Suppressor macrophage treated with lipopolysaccharide for 4 hours (primary cell): ENCODE measurements at regions not wholly inside any gene's neighbourhood (a gene's known extent, or its start where the extent isn't known, plus 50 kb on each side); places are given as distances from the start of the nearest gene placed in this dataset.

Source experiments
- DNase-seq: peaks from one replicate; pipeline ENCODE4 v3.0.0-alpha.2; 2020

DNA sequence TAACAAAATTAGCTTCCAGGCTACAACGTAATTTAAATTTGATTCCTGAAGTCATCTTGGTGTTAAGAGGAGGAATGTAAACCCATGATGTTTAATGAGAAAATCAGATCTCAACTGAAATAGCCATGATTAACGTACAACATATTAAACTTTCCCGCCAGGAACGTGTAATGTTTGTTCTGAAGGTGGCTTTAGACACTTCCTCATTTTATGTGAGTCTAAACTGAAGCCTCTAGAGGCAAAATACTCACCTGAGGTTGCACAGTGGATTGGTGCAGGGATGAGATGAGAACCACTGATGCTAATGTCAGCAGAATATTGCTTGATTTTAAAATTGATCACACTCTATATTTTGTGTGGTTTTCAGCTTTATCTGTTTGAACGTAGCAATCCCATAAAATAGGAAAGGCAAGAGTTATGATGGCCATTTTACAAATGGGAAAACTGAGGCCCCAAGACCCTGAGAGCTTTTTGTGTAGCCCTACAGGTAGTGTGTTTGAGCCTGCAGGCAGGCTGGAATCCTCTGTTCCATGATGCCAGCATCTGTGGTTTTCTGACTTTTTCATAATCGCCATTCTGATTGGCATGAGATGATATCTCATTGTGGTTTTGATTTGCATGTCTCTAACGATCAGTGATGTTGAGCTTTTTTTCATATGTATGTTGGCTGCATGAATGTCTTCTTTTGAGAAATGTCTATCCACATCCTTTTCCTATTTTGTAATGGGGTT, 243.7 kb upstream of the BMPER start:
- no peak for DNase-seq

DNA sequence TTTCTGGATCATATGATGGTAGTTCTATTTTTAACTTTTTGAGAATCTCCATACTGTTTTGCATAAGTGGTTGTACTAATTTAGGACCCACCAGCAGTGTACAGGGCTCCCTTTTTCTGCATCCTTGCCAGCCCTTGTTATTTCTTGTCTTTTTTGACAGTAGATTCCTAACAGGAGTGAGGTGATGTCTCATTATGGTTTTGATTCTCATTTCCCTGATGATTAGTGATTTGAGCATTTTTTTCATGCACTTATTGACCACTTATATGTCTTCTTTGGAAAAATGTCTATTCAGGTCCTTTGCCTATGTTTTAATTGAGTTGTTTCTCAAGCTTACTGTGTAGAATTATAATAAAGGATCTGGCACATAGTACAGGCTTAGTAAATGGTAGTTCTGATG, 238.8 kb upstream of the BMPER start:
- no peak for DNase-seq

DNA sequence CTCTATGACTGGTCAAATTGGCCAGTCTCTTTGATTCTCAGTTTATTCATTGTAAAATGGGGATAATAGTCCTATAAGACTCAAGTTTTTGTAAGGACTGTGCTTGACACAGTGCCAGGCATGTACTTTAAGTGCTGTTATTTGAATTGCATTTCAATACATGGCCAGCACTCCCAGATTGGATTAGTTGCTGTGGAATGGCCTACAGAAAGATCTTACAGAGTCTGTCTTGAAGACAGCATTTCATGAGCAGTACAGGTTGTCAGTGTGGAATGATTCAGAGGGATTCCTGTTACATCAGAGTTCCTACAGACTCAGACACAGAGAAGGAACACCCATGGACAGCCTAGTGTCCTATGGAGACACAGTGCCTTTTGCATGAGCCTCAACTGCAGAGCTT, 238.1 kb upstream of the BMPER start:
- DNase-seq, result no peak

DNA sequence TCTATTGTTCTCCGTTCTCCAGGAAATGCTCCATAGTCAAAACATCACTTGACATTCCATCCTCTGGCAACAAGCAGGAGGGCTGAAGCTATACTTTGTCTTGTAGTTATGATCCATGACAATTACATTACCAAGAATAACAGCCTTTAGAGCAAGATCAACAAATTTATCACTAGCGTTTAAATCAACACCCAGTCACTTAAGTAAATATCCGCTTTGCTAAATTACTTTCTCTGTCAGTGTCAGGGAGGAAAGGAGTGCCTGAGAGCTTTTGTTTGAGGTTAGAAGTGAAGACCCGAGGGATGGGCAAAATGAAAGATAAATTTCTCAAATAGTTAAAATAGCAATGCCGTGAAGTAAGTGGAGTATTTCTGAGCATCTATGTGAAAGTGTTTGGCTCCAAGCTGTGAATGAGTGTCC, 236.1 kb upstream of the BMPER start:
- no peak for DNase-seq

DNA sequence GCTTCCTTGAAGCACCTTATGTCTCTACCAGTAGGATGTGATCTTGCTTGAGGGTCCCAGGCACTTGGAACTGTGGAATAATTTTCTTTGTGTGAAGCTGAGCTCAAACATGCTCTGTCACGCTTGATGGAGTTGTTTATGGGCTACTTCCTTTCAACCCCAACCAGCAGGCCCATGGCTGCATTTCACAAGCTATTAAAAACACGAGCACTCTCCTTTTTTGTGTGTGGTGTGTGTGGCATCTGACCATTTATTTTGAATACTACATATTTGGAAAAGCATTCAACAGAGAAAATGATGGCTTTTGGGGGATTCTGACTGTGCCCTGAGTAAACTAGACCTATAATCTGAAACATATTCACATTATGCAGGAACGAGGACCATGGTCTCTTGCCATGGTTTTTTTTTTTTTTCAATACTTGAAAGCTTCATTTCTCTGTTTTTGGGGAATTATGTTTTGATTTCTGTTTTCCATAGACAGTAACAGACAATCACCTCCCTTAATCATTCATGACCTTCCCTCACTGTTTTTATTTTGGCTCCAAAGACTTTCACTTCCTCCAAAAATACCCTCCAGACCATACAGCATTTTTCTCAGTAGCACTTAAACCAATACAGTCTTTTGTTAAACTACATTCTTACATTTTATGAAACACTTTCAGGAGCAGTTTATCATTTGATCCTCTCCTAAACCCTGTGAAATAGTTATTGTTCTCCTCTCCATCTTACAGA, 233.6 kb upstream of the BMPER start:
- DNase-seq, result no peak

DNA sequence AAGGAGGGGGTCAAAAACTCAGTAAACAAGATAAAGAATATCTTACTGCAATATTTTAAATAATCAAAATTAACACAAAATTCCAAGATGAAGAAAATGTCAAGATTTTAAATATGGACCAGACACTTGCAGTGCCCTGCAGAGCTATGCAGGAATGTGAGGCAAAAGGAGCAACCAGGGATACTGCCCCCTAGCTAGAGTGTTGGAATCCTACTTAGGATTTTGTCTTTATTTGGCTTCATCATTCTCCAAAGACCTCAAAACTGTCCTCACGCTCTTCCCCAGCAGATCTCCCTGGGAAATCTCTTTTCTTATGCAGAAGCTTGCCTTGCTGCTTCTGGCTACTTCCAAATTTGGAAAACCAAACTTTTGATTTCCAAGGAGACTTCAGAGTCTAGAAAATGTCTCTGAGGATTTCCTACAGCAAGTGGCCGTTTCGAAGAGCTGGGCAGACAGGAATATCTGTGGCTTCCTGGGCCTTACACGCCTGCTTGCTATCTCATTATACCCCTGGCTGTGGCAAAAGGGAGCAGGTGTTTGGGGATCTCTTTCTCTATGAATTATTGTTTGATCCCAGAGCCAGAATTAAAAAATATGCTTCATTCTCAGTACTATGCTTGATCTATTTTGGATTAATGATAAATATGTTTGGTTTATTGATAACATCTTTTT, 232.2 kb upstream of the BMPER start:
- DNase-seq, result no peak

DNA sequence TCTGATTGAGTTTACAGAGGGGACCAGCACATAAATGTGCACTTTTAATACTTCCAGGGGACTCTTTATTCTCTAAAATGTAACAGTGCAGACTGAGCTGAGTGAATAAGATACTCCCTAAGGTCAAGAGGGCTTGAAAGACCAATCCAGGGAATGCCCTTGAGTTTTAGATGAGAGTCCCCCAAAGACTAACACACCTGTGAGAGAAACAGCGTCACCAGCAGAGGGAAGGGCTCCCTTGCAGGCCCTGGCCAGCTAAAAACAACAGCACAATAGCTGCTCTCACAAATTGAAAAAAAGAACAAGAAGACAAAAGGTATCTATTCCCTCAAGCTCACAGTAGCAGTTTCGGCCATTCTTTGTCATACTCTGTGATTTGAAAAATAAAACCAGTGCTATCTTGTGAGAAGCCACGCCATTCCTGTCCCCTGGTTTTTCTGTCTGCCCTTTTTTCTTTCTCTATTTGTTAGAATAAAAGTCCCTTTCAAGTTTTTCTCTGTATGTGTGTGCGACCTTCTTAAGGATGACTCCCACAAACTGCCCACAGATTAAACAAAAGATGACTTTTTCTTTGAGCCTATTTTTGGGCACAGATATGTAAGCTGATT, 230.4 kb upstream of the BMPER start:
- DNase-seq, result no peak

DNA sequence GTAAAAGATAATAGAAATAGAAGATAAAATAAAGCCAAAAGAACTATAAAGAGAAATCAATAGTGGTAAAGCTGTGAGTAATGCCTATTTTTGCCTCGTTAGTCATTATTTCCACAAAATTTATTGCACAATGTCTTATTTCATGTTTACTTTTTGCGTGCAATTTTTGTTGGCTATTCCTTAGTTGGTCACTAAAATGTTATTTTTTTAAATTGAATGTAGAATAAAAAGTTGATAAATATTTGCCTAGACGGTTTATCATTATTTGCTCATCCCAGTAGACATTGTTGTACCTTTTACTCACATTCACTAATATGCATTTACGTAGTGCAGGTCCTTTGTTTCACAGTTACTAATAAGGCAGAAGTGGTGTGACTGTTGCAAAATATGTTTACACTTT, 227.8 kb upstream of the BMPER start:
- DNase-seq, result peak; percentile 21

DNA sequence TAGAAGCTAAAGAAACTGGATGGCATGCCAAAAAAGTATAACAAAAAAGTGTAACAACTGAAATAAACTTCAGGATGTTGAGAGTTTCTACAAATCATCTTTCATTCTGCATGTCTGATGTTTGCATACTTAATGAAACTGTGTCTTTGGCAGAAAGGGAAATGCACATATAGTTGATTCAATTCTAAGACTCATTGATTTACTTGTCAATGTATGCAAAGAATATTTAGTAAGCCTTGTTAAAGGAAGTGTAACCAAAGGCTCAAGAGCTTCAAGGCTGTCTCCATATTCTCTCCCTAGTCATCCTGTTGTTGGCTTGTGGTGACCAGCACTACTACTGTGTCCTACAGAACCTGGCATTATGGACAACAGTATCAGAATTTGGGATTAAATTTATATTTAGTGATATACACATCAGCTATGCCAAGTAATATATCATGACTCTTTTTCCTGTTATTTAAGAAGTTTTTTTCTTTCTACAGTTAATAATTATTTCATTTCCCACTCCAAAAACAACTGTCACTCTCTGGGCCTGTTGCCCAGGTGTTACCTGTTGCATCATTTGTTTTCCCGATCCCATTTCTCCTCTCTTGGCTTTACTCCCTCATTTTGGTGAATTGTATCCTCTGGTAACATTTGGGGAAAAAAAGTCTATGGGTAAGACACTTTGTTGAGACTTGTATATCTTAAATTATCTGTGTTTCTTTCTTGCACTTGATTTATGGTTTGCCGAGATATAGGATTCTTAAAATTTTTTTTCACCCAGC, 226.6 kb upstream of the BMPER start:
- no peak for DNase-seq

DNA sequence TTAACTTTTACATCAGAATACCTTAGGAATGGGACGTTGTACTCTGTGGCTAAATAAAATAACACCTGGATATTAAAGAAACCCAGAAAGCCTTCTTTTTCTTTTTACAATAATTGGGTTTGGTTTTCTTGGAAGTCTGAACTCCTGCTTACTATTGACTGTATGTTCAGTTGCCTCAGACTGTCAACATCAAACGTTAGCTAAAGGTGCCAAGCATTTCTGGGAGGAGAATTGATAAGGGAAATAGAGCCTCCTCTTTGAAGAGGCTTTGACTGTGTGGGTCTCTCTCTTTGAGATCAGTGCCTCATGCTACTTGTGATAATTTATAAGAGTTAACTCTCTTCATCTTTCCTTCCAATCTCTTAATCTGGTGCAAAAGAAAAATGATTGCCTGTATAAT, 224.7 kb upstream of the BMPER start:
- no peak for DNase-seq

DNA sequence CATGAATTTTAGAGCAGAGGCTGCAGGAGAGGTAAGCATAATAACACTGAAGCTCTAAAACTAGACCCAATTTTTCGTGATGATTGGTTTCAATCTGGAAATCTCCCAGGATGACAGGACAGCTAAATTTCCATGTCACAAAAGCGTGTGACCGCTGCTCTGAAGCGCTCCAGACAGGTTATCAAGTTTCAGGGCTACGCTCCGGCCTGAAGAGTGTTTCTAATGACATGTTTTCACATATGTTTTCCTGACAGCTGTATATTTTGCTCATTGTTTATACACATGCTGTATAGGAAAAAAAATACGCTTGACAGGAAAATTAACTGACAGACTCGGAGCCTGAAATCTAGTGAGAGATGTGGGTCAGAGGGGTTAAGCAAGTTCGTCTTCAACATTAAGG, 219.8 kb upstream of the BMPER start:
- DNase-seq, result no peak

DNA sequence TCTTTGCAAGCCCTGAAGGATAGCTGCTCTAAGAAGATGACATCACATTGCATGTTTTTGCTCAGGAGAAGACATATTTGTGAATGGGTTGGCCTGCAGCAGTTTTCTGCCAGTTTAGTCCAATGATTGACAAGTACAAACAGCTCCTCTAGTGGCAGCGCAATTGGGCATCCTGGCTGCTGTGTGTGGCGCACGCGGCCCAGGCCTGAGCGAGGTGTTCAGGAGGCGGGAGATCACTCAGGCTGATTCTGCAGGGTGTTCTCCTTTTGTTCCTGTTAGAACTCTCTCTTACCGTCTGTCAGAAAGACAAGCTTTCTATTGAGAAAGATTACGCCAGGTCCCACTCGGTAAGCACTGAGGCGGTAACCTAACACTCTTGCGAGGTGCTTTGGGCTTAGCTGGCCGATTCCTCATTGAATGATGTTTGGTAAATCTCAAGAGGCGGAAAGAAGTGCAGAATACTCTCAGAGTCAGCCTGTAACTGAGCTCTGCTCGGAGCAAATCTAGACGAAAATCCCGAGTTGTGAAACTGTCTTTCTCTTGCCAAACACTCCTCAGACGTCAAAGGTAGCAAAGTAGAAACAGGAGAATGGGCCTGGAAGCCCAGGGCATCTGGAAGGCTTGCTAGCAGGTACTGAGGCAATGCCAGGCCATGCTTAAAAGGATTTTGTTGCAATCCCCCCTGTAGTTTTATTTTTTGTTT, 219.2 kb upstream of the BMPER start:
- no peak for DNase-seq

DNA sequence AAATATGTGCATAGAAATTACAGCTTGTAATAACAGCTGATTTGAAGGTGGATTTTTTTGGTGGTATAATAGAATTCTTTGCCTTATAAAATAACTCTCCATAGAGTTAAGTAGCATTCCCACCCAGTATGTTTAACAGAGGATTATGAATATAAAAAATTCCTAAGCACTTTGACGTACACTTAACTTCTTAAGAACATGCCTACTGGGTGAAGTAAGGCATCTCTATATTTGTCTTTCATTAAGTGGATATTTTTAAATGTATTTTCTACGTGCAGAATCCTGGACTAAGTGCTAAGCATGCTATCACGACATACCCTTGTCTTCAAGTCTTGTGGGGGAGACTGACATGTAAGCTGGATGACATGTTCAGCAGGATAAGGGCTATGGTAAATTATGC, 217.7 kb upstream of the BMPER start:
- no peak for DNase-seq

DNA sequence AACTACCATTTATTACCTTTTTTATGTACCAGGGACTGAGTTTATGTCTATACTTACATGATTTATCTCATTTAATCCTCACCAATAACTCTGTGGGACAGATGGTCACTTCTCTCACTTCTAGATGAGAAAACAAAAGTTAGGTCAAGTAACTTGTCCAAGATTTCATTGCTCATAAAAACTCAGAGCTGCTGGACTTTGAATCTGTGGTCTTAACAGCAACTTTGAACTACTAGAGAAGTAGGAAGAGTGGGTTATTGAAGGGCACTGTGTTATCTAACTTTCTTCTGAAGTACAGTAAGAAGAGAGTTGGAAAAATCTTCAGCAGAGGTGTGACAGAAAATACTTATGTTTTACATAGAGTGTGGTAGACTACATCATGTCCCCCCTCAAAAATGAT, 214.2 kb upstream of the BMPER start:
- no peak for DNase-seq

DNA sequence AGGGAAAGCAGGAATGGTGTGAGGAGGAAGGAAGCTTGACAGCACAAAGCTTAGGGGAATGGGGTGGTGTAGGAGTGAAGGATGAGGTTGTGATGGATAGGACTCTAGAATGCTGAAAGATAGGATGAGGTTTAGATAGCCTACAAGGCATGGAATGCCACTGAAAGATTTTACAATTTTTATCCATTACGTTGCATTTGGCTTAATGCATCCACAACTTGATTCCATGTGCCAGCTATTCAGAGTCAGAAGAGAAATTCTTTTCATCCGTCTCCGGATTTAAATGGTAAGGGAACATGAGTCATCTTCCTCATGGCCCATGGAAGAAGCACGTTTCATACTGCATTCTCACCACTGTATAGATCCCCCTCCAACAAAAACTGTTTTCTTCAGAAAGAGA, 212.4 kb upstream of the BMPER start:
- DNase-seq, result no peak

DNA sequence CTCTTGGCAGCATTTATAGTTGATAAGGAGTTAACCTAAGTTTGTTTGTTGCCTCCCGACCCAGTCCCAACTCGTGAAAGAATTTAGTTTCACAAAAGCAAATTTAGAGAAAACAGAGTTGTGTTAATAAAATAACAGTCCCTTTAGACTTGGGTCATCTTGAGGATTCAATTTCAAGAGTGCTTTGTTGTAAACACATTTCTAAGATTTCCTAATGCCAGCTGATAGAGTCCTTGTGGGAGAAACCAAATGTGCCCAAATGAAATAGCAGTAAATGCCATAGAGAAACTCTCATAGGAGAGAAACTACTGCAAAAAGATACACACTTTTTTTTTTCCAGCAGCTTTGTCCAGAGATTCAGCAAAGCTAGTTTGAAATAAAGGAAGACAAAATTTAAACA, 211.3 kb upstream of the BMPER start:
- no peak for DNase-seq

DNA sequence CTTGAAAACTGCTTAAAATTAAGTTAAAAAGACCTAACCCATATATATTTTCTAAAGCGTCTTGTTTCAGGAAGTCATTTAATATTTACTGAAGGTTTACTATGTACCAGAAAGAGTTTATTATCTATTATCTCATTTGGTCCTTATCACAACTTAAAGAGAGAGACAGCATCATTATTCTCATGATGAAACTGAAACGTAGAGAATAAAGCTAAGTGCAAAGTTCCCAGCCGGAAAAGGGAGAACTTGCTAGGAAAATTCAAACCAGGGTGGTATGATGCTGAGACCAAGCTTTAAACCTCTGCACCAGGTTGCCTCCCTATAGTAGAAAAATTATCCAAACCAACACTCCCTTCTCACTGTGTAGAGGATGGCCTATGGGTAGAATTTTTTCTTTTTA, 207.7 kb upstream of the BMPER start:
- DNase-seq, result no peak

DNA sequence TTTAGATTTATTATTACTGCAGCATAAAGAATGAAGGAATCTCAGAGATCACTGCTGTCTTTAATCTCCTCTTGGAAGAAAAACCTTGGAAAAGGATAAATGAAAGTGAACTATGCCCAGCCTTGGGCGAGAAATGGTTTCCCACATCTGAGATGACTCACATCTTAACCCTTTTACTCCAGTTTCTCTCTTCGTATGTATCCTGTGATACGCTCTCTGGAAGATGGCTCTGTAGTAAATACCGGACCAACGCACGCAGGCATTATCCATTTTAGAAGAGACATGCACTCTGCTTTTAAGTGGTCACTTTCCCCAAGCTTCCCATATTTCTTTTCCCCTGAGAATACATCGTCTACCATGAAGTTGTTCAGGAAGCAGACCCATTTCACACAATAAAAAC, 207.3 kb upstream of the BMPER start:
- DNase-seq, result no peak

DNA sequence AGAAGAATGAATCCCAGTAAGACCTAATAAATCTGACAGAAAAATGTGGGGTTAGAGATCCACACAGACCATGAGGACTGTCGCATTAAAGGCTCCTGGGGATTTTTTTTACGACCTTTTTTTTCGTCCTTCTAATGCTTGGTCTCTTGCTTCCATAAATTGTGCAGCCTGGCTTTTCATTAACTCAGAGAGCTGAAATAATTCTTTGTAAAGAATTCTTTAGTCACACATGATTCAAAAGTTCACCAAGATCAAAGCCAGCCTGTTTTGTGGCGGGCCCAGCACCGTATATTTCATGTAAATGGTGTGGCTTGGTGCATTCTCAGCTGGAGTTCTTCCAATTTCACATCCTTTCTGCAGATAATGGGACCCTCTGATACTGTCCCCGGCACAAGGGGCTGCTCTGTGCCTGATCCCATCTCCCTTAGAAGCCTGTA, 206.6 kb upstream of the BMPER start:
- DNase-seq, result no peak

DNA sequence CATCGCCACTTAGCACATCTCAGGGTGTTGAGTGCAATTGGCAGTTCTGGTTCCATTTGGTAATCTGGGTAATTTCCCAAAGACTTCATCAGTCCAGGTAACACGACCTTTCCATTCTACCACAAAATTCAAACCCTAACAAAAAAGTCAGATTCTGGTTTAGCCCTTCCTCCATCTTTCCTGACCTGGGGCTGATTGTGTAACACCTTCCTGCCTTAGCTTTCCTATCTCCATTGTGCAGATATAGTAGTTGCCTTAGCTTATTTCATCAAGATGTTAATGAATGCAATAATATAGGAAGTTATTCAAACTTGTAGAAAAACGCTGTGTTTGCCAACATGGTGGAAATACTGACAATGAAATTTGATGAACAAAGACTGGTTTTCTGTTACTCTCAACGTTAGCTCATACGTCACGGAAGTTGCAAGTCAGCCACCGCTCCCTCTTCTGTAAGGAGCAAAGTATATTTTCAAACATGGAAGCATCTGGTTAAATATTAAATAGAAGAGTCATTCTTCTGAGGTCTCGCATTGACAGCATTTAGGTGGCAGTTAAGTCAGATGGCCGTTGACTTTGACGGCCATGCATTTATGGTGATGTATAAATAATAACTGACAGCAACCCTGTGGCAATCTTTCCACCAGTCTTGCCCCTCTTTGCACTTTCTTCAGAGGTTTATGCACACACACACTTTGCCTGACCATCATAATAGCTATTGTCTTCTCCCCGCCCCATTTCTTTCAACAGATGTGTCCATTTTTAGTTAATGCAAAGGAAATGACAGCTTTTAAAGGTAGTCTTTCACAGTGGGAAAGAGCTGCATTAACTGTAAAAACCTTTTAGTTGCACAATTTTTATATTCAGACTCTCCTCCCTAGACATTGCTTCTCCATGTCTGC, 205.1 kb upstream of the BMPER start:
- no peak for DNase-seq

DNA sequence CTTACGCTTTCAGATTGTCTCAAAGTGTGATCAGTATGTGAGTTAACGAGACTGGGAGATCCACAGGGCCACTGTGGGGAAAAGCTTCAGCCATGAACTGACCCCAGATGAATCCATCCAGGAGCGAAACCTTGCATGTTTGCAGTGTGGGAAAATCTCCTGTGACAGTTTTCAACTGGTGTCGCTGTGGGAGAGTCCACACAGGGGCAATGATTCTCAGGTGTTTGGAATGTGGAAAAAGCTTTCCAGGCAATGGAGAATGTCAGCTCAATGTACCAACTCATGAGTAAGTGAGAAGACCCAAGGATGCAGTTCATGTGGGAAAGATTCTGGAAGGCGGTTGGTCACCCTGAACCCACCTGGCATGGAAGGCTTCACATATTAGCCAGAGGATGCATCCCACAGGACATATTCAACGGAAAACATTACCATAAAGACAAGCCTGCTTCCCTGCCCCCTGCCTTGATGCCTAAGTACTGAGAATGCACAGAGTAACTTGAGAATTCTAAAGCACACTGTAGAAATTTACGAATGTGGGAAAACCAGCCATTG, 204.1 kb upstream of the BMPER start:
- no peak for DNase-seq
